ENCODE measurements at regions not wholly inside any gene's neighbourhood (a gene's known extent, or its start where the extent isn't known, plus 50 kb on each side); places are given as distances from the start of the nearest gene placed in this dataset.
A peak's percentile ranks its signal among the peaks of the same experiment; 100 is the strongest.
"Not testable (repeated sequence)": the region's sequence is repeated elsewhere in the genome, so short reads cannot be mapped to it uniquely, and the experiment has no call there.

DNA sequence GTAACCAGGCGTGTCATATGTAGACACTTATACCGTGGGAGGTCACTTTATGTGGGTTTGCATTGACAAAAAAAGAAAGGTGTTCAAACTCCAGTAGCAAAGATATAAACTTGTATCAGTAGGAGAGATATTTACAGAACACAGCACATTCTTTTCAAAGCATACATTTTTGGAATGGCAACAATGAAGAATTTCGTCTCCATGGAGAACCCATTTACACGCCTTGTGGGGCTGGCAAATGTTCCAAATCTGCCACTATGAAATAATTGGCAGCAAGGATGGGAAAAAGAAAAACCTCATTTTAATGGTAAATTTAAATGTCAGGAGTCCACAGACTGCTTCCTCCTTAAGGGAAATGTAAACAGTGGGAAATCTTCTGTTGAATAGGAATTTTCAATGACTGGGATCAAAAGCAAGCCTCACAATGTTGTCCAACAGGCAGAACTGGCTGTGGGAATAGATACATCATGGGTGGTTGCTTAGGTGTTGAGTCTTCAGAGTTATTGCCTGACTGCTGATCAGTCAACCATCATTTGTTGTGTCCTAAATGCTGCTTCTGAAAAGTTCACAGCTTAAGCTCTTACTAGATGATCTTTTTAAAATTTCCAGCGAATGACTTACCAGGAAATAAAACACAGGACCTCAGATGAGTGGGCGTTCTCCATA is 256.6 kb upstream of the SEMA3C start:
- peak; percentile 33 for DNase-seq

DNA sequence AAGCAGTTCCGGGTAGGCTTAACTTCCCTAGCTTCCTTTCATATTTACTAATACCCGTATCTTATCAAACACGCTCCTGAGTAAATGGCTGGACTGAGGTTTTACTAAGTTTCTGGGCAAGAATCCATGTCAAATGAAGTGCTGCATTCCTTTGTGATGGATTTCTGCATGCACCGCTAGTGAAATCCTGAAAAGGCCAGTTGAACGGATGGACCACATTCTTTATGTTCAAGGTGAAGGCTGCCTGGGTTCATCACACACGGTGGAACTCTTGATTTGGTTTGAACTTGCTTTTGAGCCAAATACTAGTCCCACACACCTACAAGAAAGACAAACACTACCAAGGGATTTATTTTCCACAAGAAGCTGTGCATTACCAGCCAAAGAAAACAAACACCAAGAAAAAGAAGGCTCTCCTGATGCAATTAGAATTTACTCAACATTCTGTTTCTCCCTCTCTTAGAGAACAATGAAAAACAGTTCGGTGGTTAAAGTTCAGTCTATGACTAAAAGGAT is 255.0 kb upstream of the SEMA3C start:
- peak; percentile 44 for DNase-seq

DNA sequence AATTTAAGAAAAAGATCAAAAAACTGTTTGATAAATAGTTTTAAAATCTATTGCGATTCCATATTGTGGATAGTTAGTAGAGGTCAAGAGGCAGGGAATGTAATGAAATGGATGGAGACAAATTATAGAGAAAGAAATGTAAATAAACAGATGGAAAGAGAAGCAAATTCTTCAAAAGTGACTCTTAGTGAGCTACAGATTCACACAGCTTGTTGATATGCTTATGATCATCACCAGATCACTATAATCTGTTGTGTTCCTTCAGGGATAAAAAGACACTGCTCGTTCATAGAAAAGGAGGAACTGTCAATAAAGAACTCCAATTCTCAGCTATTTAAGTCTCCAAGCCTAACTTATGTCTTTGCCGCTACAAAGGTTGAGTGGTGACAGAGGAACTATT is 251.4 kb upstream of the SEMA3C start:
- DNase-seq, result peak; percentile 9

DNA sequence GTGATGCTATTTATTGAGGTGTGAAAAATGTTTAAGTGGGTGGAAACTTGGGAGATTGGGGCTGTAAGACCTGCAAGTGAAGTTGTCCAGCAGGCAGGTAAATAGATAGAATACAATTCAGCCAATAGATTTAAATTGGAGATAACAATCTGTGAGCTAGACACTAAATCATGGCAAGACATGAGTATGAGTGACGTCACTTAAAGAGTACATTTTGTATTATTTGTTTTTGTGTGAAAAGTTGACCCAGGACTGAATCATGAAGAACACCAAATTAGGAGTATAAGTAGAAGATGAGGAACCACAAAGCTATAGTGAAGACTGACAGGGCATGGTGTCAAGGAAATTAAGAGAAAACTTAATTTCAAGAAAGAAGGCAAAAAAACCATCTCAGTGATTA is 249.1 kb upstream of the SEMA3C start:
- DNase-seq, result no peak

DNA sequence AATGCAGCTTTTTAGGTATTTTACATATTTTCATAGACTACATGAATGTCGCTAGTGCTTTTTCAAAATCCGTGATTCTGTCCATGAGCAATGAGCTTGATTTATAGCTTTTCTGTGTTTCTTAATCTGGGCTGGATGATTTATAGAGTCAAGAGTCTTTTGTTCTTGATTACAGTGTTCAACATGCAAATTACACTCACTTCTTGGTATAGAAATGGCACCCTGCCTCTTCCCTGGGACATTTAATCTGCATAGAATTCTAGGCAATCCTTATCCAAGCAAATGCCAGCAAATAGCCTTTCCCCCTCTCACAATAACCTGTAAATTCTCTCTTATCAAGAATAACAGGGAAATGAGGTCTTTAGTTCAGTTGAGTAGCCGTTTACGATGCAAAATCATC is 246.2 kb upstream of the SEMA3C start:
- DNase-seq, result no peak

DNA sequence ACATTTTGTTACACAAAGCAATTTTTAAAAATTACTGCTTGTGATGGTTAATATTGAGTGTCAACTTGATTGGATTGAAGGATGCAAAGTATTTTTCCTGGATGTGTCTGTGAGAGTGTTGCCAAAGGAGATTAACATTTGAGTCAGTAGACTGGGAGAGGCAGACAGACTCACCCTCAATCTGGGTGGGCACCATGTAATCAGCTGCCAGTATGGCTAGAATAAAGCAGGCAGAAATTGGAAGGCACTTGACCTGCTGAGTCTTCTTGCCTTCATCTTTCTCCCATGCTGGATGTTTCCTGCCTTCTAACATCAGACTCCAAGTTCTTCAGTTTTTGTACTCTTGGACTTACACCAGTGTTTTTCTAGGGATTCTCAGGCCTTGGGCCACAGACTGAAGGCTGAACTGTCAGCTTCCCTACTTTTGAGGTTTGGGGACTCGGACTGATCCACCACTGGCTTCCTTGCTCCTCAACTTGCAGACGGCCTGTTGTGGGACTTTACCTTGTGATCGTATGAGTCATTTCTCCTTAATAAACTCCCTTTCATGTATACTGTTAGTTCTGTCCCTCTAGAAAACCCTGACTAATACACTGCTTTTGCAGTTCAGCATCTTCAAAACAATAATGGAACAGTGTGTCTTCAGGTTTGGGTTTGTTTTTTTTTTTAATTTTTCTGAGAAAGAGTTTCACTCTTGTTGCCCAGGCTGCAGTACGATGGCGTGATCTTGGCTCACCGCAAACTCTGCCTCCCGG is 244.1 kb upstream of the SEMA3C start:
- DNase-seq, result no peak

DNA sequence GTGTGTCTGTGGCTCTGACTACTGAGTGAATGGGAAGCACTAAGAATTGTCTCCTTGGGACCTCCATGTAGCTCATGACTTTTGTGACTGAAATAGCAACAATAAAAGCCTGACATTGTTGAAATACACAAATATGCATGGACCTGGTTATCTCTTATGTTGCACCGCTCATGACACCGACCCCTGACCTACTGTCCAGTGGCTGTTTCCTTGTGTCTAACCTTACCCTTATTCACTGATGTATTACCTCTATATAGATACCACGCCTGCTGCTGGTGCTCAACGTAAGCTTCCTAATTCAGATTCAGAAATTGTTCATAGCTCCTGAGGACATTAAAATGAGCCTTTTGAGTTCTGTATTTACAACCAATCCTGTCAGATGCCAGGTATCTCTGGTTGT is 243.4 kb upstream of the SEMA3C start:
- DNase-seq, result no peak

DNA sequence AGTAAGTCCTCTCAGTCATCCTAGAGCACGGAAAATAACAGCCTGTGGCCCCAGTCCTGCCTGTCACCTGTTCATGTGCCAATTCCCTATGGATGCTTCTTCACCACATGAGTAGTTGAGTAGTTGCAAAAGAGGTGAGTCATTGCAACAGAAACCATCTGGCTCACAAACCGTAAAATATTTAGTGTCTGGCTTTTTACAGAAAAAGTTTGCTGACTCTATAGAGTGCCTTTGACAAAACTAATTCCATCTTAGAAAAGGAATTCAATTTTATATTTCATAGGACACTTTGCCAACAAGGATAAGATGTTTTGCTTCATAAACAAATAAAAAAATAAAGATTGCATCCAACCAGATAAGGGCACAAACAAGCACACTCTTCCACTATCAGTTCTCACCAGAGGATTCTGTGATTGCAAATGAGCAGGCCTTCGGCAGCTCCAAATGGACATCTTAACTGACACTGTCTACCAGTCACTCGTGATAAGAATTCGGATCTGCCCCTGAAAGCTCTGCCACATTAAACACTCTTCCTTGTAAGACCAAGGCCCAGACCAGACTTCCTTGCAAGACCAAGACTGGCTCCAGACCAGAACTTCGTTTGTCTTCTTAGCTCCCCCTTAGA is 242.7 kb upstream of the SEMA3C start:
- peak; percentile 71 for DNase-seq

DNA sequence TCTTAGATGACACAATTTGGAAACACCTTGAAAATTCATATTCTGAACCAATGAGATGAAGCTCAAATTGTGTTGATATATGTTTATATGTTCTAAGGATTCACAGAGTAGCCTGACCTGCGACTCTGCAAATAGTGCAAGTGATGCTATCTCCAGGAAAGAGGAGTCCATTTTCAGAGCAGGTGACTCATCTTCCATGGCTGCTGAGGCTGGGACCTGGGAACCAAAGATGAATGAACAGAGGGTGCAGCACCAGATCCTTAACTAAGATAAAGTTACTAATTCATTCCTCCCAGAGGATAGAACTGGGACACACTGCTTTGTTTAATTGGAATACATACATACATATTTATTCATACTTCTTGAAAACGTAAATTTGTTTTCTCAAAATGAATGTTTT is 240.6 kb upstream of the SEMA3C start:
- DNase-seq, result no peak

DNA sequence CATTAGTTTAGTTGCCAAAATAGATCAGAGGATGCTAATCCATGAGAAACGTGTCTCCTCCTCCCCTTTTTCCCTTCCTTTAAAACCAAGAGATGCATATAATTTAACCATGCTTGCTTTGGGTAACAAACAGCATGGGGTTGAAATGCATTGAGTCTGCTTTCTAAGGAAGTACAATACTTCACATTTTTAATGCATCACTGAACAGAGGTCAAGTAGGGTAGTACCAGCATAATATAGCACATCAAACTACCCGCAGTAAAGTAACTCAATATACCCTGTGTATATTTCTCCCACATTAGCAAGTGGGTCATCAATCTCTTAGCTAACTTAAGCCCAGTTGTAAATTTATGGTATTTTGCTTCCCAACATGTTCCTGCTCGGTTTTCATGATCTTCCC is 239.3 kb upstream of the SEMA3C start:
- no peak for DNase-seq

DNA sequence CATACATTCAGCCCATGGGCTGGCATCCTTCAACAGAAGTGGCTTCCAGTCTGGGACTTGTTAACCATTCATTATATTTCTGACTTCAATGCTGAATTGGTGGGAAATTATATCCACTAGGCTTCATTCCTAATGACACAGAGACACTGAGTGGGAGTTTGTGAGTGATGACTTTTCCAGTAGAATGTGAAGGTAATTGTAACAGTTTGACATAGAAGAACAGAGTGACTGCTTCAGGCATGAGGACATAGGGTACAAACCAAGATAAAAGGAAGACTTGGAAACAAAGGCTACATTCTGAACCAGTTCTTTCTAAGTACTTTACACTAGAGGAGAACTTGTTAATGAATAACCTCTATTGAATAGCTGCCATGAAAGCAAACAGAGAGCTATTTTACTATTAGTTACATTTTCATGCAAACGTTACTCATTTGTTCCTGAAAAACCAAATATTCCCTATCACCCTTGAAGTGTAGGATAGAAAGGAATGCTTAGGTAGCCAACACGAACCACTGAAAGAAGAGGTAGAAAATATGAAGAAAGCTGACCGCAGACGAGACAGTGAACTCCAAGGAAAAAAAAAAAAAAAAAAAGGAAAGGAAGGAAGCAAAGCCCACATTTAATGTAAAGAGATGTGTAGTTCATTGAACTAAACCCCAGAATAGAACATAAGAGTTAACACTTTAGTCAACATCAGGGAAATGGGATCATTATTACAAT is 237.0 kb upstream of the SEMA3C start:
- no peak for DNase-seq

DNA sequence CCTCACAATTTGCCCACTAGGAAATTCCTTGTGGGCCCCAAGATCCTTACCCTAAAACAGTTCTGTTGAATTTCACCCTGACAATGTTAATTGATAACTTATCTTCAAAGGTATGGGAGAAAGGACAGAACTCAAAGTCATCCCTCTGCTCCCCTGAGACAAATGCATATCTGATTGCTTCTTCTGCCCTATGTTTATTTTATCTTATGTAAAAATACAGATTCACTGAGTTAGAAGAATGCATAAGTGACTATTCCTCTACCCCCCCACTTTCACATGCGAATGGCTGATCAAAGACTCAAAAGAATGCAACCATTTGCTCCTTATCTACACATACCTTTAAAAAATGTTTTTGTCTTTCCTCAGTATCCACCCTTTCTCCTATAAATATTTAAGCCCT is 235.7 kb upstream of the SEMA3C start:
- DNase-seq, result no peak

DNA sequence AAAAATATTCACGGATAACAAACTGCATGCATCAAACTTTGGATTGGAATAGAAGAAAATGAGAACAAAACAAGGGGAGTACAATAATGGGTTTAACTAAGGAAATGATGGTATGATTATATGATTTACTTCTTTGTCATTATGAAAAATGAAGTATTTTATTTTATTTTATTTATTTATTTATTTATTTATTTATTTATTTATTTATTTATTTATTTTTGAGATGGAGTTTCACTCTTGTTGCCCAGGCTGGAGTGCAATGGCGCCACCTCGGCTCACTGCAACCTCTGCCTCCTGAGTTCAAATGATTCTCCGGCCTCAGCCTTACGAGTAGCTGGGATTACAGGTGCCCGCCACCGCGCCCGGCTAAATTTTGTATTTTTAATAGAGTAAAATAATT is 234.1 kb upstream of the SEMA3C start:
- not testable (repeated sequence) for DNase-seq

DNA sequence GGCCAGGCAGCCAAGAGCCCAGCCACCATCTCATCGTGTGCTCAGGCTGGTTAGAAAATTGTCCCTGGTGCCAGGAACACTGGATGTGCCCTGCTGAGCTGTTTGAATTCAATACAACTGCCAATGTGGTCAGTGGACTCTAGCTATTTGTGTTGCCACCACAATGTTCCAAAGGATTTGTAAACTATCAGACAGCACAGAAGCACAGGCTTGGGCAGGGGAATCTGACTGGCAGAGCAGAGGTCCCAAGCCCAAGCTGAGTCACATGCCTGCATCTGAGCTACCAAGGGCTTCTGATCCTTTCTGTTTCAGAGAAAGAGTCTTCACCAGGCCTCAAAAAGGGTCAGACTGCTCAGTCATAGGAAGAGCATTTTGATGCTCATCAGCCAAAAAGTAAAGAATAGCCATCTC is 232.1 kb upstream of the SEMA3C start:
- DNase-seq, result peak; percentile 15

DNA sequence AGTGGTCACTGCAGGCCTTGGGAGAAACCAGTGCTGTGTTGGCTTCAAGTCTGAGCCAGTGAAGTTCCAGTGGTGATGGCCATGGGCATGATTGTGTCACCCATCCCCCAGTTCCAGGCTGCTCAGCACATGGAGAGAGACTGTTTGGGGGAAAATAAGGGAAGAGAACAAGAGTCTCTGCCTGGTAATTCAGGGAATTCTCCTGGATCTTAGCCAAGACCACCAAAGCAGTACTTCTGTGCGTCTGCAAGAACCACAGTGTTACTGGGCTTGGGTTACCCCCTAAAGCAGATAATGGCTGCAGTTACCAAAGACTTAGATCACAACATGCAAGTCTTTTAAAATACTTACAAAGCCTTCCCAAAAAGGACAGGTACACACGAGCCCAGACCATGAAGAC is 225.0 kb upstream of the SEMA3C start:
- no peak for DNase-seq

DNA sequence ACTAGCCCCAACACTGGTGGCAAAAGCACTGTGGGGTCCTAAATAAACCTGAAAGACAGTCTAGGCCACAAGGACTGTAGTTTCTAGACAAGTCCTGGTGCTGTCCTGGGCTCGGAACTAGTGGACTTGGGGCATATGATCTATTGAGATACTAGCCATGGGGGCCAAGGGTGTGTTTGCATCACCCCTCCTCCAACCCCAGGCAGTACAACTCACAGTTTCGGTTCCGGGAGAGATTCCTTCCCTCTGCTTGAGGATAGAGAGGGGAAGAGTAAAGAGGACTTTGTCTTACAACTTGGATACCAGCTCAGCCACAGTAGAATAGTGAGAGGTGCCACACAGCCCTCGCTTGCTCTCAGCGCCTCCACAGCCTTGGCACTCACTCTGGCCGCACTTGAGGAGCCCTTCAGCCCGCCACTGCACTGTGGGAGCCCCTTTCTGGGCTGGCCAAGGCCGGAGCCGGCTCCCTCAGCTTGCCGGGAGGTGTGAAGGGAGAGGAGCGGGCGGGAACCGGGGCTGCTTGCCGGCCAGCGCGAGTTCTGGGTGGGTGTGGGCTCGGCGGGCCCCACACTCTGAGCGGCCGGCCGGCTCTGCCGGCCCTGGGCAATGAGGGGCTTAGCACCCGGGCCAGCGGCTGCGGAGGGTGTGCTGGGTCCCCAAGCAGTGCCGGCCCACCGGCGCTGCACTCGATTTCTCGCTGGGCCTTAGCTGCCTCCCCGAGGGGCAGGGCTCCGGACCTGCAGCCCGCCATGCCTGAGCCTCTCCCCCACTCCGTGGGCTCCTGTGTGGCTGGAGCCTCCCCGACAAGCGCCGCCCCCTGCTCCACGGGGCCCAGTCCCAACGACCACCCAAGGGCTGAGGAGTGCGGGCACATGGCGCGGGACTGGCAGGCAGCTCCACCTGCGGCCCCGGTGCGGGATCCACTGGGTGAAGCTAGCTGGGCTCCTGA is 222.7 kb upstream of the SEMA3C start:
- DNase-seq, result not testable (repeated sequence)

DNA sequence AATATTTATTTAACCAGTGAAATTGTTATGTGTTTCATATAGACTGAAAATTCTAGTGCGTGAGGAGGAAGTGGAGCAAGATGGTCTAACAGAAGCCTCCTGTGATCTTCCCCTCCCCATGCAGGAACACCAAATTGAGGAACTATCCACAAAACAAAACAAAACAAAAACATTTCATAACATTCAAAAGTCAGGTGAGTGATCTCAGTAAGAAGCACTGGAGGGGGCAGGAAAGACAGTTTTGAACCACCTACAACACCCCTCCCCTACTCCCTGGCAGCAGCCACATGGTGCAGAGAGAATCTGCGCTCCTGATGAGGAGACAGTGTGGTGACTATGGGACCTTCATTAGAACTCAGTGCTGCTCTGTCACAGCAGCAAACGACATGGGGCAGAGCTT is 221.9 kb upstream of the SEMA3C start:
- DNase-seq, result no peak

DNA sequence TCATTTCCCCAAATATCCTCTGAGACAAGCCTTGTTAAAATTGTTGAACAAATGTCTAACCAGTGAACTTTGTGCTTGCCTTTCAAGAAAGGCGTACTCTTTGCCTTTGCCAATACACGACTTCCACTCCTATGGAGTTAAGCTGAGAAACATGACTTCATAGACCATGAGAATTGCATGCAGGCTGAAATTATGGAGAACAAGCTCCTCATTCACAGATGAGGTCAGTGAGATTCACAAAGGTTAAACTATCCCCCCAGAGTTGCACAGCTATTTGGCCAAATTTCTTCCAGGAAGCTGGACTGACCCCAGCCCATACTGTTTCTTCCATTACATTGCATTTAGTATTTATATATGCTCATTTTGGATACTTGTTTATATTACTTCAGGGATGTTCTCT is 221.4 kb upstream of the SEMA3C start:
- no peak for DNase-seq

DNA sequence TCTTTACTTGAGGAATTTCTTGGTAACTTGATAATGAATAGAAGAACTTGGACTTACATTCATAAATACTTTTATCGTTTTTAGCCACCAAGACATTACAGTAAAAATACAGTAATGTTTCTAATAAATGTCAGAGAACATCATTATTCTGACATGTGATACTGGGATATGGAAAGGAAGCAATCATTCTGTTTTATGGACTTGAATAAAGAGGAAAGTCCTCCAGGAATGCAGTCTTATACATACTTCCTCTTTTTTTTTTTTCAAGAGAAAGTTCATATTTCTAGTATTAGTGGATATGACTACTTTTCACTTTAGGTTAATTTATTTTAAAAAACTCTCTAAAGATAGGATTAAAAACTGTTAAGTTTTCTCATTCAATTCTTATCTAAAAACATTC is 220.0 kb upstream of the SEMA3C start:
- no peak for DNase-seq

DNA sequence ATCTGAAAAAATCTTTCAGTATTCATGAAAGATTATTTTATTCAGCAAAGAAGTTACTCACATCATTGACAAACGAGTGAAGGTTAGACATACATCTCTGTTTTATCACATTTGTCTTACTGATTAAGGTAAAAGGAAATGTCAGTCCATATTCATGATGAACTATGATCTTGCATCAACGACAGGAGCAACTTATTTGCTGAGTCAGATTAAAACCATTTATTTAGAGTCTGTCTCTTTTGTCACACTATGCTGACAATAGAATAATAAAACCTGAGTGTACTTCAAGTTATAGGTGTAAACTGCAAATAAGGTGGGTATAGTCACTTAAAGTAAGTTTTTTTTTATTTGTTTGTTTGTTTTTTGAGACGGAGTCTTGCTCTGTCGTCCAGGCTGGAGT is 216.5 kb upstream of the SEMA3C start:
- no peak for DNase-seq

DNA sequence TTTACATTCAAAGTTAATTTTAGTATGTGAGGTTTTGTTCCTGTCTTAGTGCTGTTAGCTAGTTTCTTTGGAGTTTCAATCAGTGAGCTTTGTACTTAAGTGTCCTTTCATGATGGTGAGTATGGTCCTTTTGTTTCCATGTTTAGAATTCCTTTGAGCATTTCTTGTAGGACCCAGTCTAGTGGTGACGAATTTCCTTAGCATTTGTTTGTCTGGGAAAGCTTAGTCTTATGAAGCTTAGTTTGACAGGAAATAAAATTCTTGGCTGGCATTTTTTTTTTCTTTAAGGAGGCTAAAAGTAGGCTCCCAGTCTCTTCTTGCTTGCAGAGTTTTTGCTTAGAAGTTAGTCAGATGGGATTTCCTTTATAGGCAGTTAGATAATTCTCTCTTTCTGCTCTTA is 209.2 kb upstream of the SEMA3C start:
- no peak for DNase-seq

DNA sequence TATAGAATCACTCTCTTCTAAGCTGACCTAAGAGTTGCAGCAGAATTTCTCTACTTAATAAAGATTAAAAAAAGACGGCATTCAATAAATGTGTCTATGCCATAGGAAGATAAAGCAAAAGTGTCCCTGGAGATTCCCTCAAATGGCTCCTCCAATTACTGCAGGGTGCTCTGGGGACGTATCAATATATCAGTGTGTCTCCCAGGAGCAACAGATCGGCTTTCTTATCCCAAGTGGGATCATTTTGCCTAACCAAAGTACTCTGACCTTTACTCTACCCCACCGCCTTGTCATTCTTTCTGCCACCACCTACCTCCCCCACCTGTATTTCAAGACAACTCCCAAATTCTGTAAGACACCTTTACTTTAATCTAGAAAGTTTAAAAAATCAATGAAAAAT is 202.0 kb upstream of the SEMA3C start:
- DNase-seq, result no peak
